Breast epithelium (tissue), 3 donors: ENCODE measurements at regions not wholly inside any gene's neighbourhood (a gene's known extent, or its start where the extent isn't known, plus 50 kb on each side); places are given as distances from the start of the nearest gene placed in this dataset.

Experiments
- POLR2A ChIP-seq: fragments of 450-650 bp; IDR thresholded peaks from one replicate; pipeline ENCODE4 v1.6.1; 2016; ENCODE audit warnings: antibody characterized with exemption, mild to moderate bottlenecking, moderate library complexity
- TF ChIP-seq, protein P1 (sequence below), 3 donors: fragments of 450-650 bp; IDR thresholded peaks; one replicate each; pipeline ENCODE4 v1.5.1; 2016 to 2017; ENCODE audit warnings: antibody characterized with exemption in 3 of 3, mild to moderate bottlenecking in 3 of 3, moderate library complexity in 3 of 3

DNA sequence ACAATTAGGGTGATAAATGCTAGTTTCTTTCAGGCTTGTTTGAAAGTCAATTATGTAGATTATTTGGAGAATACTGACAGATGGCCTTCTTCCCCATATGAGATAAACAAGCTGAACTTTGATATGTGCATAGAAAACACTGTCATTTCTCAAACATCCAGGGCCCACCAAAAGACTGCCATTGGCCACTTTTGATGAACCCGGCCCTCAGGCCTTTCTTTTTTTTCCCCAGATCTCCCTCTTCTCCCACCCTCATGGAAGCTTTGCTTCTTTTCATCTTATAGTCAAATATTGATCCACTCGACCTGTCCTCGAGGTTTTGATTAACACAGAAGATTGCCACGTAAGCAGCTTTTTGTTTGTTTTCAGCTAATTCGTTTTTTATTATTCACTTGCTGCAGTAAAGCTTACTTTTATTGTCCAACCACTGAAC, 377.4 kb downstream of the SMARCA1 start:
- TF ChIP-seq, protein P1, sequence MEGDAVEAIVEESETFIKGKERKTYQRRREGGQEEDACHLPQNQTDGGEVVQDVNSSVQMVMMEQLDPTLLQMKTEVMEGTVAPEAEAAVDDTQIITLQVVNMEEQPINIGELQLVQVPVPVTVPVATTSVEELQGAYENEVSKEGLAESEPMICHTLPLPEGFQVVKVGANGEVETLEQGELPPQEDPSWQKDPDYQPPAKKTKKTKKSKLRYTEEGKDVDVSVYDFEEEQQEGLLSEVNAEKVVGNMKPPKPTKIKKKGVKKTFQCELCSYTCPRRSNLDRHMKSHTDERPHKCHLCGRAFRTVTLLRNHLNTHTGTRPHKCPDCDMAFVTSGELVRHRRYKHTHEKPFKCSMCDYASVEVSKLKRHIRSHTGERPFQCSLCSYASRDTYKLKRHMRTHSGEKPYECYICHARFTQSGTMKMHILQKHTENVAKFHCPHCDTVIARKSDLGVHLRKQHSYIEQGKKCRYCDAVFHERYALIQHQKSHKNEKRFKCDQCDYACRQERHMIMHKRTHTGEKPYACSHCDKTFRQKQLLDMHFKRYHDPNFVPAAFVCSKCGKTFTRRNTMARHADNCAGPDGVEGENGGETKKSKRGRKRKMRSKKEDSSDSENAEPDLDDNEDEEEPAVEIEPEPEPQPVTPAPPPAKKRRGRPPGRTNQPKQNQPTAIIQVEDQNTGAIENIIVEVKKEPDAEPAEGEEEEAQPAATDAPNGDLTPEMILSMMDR (IDR thresholded peaks at IDR 0.05): no peak
- TF ChIP-seq POLR2A: no peak
